Stimulated activated CD4-positive, alpha-beta T cell treated with anti-CD3 and anti-CD28 coated beads, TNF-alpha, amount 100 ng/mL, for 1 hour (primary cell): ENCODE measurements at regions not wholly inside any gene's neighbourhood (a gene's known extent, or its start where the extent isn't known, plus 50 kb on each side); places are given as distances from the start of the nearest gene placed in this dataset.

Experiments used
- DNase-seq, 3 donors: peaks; one replicate each; pipeline ENCODE4 v3.0.0-alpha.2; 2020; ENCODE audit warnings: low read depth in 3 of 3, low spot score in 1 of 3

DNA sequence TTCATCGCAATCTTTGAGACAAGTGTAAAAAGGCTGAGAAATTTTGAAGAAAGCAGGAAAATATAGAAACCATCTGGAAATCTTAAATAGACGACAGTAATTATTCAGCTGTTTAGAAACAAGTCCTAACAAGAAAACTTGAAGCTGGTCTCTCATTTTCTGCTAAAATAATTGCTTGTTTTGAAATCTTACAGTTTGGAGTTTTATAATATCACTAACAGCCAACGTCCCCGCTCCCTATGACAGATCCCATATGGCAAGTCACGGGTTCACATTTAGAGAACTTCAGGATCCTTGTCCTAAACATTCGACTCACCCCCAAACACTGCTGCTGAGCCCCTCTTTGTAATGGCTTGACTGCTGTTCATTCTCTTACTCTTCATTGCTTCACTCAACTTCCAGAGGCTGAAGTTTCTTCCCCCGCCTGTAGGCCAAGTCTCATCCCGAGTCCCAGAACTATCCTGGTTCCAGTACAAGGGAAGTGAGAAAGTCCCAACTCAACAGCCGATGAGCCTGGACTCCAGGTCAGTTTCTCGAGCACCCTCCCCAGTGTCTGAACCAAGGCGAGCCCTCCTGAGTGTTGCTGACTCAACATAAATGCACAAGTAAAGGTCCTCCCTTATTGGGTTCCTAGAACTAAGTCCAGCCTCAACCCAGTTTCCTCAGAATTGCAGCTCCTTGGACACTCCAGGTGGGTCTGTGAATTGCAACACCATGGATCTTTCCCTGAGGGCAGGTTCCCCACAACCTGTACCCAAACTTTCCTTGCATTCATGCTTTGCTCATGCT lies 93.4 kb upstream of the BACE2 start:
- DNase-seq: no peak

DNA sequence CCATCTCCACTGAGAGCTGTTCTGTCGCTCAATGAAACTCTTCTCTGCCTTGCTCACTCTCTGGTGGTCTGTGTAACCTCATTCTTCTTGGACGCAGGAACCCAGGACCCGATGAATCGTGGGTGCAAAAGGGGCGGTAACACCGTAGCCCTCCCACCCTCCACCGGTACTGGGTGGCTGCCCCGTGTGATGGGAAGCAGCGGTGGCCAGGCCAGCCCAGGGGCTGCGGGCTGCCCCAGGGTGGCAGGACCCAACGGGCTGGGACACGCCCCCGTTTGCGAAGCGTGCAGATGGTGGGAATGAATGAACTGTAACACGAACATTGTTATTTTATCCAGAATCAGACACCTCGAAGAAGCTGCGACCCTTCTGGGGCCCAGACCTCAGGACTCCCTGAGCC lies 92.3 kb upstream of the BACE2 start:
- DNase-seq: no peak

DNA sequence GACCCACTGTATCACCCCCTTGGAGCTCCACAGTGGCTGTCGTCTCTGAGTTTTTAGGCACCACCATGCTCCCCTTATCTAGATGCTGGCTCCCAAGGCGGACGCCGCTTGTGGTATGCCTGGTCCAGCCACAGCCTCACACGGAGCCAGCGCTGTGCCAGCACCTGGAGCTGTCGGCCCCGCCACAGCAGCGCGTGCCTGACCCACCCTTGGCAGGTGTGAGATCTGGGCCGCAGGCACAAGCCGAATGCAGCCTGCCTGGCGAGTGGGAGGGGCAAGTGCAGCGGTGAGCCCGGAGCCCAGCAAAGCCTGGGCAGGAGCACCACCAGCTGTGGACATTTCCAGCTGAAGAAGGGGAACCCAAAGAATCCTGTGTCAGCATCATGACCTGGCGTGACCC lies 91.9 kb upstream of the BACE2 start:
- no peak for DNase-seq

DNA sequence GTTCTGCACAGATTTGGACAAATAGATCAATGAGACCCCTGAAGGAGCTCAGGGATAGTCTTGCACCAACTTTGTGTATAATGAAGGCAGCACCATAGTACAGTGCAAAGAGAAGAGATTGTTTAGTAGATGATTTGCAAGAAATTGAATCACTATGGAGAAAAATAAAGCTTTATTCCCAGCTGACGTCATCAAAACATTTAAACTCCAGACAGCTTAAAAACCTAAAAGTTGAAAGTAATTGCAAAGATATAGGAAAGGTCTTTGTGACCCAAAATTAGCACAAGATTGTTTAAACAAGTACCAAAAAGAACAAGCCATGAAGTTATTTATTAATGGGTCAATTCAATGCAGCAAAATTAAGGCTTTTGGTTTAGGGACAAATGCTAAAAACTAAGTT lies 88.8 kb upstream of the BACE2 start:
- DNase-seq: no peak

DNA sequence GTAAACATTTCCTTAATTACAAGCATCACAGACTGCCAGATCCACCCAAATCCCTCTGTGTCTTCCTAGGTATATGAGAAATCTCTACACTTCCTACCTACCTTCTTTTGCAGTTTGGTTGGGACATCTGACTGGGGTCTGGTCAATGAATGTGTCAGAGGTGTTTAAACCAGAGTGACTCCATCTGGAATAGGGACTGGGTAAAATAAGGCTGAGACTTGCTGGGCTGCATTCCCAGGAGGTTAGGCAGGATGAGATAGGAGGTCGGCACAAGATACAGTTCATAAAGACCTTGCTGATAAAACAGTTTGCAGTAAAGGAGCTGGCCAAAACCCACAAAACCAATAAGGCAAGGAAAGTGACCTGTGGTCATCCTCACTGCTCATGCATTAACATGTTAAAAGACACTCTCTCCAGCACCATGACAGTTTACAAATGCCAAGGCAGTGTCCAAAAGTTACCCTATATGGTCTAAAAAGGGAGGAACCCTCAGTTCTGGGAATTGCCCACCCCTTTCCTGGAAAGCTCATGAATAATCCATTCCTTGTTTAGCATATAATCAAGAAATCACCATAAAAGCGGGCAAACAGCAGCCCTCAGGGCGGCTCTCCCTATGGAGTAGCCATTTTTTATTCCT lies 87.4 kb upstream of the BACE2 start:
- DNase-seq: no peak

DNA sequence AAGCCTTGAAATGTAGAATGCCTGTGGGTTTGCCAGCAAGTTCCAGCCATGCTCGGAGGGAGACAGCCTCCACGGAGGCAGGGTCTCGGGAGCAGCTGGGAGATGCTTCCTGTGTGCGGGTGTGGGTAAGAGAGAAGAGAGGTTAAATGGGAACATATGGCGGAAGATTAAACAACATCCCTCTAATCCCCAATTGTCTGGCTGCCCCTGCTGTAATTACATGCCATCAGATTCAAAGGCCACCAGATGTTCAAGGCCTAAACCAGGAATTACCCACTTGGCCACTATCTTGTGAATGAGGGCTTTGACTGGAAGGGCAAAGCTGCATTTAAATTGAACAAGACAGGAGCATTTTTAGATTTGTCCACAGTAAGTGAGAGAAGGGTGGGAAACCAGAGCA lies 81.4 kb upstream of the BACE2 start:
- DNase-seq: no peak

DNA sequence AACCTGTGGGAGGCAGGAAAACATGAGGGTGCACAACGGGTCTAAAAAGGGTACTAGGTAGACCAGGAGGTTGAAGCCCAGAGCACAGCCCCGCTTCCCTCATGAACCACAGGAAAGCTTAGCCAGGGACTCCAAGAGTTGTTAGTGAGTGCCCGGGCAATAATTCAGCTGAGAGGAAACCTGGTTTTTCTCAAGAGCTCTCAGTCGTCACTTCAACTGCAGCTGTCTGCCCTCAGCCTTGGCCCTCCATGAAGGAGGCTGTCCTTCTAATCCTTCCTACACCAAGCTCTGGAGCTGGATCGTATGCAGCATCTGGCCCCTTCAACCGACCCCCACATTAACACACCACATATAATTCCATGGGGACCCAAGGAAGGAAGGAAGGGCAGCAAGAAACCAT lies 77.0 kb upstream of the BACE2 start:
- no peak for DNase-seq

DNA sequence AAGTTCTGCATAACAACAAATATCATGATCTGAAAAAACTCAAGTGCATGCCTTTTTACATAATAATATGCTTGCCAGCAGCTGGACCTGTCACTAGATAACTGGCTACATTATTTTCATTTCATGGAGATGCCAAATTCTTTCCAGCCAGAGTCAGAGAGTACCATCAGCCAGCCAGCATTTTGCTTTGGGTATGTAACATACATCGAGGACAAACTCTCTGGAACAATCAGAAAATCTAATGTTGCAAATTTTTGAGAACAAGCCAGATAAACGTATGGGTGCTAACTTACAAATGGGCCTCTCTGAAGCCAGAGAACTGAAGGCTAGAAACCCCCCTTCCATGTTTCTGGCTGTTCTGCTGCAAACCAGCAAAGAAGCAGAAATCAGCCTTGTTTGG lies 76.3 kb upstream of the BACE2 start:
- no peak for DNase-seq

DNA sequence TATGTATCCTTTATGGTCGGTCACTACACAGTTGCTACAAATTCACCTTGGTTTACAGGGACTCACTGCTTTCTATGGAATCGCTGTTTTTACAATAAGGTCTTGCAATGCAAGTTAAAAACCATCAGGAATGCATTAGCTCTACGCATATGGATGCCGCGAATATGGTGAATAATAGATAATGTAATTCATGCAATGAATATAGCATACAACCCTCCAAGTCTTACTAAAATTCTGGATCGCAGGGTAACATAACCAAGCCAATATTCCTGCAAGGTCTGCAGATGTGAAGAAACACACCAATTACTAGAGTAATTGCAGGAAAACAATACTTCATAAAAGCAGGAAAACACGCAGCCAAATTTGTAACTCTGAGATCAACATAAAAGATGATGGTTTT lies 75.6 kb upstream of the BACE2 start:
- DNase-seq: no peak

DNA sequence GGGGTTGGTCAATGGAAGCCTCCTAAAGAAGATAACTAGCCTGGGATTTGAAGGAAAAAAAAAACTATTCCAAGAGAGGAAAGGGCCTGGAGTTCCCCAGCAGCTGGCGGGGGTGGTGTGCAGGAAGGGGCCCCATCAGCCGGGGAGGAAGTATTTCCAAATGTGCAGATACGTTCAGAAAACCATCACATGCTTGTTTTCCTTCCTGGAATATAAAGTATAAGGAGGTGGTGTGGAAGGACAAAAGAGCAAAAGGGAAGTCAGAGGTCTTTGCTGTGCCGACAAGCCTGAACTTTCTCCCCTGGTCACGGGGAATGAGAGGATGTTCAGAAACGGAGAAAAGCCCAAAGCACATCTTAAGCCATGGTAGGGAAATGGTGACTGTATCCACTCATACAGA lies 72.0 kb upstream of the BACE2 start:
- no peak for DNase-seq

DNA sequence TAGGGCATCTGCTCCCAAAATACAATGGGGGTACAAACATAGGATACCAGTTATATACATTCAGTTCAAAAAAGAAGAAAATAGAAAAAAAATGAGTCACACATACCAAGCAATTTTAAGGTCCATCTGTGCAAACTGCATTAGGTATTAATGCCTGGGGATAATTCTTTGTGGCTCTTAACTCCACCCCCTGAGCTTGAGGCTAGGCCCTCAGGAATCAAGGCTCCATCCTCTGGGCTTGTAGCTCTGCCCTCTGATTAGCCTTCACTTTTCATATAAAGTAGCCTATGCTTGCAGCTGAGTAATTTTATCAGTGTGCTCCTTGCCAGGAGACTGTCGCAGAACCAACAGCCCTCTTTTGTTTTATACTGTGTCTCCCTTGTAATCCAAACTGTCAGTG lies 69.9 kb upstream of the BACE2 start:
- no peak for DNase-seq

DNA sequence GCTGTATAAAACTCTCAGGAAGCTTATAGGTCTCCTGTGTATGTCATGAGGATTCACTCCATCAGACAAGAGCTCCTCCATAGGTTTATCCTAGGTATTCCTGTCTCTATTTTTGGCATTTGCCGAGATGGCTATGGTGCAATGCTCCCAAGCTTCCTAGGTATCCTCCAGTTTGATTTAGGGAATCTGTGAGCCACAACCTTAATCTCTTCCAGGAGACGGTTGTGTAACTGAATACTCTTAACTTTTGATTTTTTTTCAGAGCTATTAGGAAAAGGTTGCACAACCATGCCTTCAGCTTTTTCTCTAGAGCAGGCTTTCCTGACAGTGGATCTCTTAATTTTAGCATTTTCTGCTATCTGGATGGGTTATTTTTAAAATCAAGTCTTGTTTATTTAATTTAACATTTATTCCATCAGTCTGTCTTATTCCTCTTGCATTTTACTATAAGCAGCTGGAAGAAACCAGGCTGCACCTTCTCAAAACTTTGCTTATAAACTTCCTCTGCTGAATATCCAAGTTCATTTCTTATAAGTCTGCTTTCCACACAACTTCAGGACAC lies 69.4 kb upstream of the BACE2 start:
- DNase-seq: no peak

DNA sequence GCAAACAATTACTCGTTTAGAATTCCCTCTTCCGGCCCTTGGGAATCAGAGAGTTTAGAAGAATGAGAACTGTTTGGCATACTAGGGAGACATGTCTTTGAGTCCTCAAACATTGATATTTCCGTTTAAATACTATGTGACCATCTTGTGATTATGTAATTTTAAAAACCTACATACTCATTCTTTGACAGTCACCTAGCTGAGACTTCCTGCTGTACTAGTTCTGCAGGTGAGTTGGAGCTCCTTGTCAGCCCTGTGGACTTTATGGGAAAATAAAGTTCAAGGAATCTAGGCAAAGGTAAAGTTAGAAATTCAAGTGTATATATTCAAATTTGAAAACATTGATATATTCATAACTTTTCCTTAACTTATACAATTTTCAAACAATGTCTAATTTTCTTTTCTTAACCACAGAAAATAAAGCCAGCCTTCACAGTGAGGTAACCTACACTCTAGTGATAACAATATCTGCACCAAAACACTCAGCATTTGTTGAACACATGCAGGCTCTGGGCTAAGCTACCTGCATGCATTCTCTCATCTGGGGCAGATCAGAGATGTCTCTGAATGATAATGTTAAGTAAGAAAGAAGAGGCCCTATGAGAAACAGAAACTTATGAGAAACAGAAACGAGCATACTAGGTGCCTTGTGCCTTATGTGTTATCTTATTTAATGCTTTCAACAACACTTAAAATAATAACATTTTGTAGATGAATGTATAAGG lies 67.0 kb upstream of the BACE2 start:
- DNase-seq: no peak

DNA sequence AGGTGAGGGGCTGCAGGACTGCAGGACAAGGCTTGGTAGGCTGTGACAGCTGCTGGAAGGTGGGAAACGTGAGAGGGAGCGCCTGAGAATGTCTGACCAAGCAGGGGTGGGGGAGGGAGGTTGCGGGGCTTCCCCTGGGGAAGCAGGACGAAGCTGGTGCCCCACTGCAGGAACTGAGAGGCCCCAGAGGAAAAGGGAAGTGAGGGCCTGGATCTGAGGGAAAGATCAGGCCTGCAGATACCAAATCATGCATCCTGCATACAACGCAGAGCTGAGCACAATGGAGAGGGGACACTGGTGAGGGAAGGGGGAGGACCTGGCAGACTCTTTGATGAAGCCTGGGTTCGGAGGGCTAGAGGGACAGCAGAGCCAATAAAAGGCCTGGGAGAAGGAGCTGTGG lies 65.7 kb upstream of the BACE2 start:
- no peak for DNase-seq

DNA sequence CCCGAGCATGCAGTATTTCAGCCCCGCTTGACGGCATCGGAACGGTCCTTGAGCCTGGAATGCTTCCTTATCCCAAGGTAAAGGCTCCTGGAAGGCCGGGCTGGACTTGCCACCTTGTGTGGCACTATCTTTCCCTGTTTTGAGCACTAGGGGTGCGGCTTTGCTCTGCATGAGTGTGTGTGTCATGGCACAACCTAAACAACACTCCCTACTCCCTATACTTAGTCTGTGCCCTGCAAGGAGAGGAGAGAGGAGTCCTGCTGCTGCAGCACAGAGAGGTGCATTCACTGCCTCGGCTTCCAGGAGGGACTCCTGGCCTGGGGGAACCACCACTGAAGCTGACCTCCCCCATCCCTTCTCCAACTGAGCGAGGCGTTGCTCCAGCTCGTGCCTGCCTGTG lies 60.4 kb upstream of the BACE2 start:
- no peak for DNase-seq

DNA sequence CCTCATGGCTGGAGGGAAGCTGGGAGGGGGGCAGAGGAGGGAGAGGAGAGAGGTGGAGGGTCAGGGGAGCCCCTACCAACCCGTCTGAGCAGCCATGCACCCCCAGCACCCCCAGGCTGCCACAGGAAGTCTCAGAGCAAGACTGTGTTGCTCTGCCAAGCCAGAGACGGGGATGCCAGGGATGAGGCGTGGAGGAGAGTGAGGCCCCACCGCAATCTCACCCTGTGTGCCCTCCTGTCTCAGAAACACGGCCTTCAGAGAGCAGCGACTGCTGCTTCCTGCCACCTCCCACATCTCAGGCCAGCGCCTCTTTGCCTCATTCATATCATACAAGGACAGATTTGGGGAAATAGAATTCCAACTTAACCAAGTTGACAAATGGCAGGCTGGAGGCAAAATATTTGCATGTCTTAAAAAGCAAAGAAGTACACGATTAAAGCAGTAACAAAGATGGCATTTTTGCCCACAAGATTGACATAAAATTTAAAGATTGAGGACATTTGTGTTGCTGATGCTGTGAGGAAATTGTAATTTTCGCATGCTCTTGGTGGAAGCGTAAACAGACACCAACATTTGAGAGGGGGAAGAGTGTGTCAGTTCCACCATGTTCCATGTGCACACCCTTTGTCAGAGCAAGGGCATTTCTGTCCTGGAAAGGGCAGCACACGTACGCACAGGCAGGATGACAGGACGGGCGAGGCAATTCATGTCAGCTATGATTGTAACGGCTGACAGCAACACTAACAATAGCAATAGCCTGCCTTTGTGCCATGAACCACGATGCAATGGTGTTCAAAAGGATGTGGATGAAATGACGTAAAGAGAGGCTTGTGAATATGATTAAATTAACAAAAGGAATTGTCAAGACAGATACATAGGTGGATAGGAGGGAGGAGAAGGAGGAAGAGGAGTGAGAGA lies 59.0 kb upstream of the BACE2 start:
- no peak for DNase-seq

DNA sequence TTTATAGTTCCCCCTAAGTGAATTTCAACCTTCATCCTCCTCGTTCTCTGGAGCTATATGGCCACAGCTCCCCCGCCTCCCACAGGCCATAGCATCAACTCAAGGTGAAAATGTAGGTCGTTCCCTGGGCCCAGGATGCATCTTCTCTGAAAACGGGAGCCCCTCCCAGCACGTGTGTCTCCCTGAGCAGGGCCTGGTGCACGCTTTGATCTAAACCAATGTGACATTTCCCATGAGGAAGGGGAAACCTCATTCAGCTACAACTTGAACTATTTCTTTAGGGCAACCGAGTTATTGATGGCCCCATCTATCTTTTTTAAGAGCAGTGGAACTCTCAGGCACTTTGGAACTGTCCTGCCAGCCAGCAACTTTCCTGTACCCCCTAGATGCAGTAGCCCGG lies 57.8 kb upstream of the BACE2 start:
- no peak for DNase-seq

DNA sequence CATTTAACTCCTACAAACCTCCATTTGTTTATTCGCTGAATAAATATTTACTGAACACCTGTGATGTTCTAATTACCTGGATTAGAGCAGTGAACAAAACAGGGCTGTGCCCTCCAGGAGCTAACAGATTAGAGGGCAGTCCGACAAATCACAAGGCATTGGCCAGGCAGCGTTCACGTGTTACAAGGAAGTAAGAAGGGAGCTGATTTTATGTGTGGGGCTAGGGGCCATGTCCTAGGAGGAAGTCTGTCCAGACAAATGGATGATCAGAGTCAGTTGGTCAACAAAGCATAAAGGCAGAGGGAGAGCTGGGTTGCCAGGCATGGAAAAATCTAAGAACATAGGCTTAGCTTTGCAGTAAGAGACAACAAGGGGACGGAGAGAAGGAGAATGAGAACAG lies 57.3 kb upstream of the BACE2 start:
- no peak for DNase-seq

DNA sequence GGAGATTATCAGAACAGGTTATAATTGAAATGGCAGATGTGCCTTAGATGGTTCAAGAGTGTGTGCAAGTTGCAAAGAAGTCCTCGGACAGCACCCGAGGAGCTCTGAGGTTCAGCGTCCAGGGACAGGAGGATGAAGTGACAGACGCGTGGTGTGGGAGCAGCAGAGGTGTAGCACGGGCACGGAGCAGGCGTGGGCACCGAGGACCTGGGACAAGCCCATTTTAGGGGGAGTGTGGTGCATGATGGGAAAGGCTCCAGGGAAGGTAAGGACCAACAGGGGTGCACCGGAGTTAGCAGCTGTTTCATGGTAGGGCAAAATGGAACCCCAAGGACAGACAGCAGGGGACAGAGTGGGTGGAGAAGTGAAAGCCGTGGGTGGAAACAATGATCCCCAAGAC lies 56.3 kb upstream of the BACE2 start:
- DNase-seq: no peak

DNA sequence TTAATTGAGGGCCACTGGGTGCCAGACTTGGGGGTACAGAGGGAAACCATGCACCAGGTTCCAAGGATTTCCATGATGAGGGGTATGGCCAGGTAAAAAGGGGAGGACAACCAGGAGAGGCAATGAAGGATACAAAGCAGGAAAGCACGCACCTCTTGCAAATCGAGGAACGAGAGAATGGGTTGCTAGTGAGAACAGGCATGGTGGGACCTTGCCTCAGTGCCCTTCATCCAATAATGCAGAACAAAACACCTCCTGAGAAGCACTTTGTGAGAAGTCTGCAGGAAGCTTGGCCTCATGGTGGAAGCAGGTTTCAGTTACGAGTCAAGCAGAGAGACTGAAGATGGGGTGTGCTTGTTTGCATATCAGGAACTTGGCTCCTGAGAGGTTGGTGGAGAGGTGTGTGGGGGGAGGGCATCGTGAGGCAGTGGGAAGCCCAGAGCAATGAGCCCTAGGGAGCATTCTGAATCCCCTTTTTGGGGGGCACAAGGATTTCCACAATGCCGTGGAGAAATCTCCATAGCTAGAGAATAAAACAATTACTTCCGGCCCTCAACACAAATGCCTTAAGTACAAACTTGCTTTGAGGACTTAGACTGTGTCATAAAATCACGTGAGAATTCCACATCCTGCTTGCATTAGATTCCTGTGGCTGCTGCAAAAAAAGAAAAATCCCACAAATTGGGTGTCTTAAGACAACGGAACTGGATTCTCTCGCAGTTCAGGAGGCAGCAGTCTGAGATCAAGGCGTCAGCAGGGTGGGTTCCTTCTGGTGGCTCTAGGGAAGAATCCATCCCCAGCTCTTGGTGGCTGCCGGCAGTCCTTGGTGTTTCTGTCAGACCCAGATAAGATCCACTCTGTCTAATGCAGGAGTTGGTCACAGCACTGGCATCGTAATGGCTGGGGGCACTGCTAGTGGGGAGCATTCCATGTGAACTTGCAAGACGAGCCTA lies 54.9 kb upstream of the BACE2 start:
- DNase-seq: no peak
